Activated CD8-positive, alpha-beta memory T cell treated with anti-CD3 and anti-CD28 coated beads, Interleukin-2, amount 50 U/mL, for 1 hour (primary cell): ENCODE measurements at regions not wholly inside any gene's neighbourhood (a gene's known extent, or its start where the extent isn't known, plus 50 kb on each side); places are given as distances from the start of the nearest gene placed in this dataset.
A peak's percentile ranks its signal among the peaks of the same experiment; 100 is the strongest.
"Not testable (repeated sequence)": the region's sequence is repeated elsewhere in the genome, so short reads cannot be mapped to it uniquely, and the experiment has no call there.

Experiments used
- DNase-seq: peaks from one replicate; pipeline ENCODE4 v3.0.0-alpha.2; 2020; ENCODE audit errors: extremely low read depth

DNA sequence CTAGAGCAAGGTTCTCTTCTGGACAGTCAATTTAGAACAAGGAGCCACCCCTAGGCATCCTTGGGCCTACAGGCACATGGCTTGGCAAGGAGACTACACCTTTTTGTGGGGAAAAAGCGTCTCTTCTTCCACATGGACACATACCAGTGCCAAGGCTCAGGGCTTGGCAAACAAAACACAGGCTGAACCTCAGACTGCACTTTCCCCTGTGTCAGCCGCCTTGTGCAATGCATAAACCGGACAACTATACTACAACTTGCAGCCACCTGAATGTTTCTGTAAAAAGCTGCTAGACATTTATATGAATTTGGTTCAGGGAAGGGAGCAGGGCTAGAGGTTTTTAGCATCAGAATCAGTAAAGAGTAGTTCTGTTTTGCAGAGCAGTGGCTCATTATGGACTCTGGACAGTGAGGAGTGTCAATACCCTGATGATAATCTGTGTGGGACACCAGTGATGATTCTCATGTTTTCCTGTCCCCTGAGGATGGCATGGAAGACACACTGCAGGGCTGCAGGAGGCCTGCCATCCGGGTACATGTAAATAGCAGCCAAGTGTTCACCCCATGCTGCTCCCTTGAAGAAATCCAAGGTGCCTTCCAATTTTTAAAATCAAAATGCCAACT lies 118.9 kb downstream of the GATA3 start:
- DNase-seq = no peak

DNA sequence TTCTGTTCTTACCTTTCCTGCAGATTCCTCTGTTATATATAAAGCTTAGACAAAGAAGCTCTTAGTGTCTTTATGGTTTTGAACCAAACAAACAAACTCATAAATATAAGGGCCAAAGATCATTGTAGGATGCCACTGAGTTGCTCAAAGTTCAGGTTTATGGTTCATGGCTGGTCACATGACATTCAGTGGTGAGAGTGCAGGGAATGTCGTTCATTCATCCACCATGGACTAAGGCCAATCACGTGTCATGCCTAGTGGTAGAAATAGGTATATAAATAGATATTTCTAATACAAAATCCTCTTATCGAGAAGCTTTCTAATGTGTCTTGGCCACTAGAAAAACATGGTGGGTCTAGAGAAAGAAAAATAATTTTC lies 119.4 kb downstream of the GATA3 start:
- no peak for DNase-seq

DNA sequence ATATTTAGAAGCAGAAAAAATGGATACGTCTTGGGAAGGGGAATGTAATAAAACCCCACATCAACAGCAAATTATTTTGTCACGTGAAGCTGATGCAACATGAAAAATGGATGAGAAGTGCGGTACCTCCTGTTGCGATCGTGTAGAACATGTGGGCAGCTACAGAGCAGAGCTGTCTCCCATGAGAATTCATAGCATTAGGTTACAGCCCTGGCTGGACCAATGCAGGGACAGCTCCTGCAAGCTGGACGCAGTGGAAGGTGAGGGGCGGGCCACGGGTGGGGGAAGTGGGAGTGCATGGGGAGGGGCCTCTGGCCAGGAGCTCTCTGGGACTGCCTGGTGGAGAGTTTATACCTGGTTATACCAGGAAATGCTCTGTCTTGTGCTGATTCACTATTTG lies 120.3 kb downstream of the GATA3 start:
- DNase-seq = no peak

DNA sequence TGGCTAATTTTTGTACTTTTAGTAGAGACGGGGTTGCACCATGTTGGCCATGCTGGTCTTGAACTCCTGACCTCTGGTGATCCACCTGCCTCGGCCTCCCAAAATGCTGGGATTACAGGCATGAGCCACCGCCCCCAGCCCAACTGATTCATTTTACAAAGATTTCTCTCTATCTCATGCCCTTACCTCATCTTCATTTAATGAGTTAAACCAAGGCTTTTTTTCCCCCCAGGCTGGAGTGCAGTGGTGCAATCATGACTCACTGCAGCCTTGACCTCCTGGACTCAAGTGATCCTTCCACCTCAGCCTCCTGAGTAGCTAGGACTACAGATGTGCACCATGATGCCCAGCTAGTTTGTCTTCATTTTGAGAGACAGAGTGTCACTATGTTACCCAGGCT lies 123.0 kb downstream of the GATA3 start:
- DNase-seq = not testable (repeated sequence)

DNA sequence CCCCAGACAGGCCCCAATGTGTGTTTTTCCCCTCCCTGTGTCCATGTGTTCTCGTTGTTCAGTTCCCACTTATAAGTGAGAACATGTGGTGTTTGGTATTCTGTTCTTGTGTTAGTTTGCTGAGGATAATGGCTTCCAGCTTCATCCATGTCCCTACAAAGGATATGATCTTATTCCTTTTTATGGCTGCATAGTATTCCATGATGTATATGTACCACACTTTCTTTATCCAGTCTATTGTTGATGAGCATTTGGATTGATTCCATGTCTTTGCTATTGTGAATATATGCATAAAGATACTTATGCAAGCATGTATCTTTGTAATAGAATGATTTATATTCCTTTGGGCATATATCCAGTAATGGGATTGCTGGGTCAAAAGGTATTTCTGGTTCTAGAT lies 125.3 kb downstream of the GATA3 start:
- not testable (repeated sequence) for DNase-seq

DNA sequence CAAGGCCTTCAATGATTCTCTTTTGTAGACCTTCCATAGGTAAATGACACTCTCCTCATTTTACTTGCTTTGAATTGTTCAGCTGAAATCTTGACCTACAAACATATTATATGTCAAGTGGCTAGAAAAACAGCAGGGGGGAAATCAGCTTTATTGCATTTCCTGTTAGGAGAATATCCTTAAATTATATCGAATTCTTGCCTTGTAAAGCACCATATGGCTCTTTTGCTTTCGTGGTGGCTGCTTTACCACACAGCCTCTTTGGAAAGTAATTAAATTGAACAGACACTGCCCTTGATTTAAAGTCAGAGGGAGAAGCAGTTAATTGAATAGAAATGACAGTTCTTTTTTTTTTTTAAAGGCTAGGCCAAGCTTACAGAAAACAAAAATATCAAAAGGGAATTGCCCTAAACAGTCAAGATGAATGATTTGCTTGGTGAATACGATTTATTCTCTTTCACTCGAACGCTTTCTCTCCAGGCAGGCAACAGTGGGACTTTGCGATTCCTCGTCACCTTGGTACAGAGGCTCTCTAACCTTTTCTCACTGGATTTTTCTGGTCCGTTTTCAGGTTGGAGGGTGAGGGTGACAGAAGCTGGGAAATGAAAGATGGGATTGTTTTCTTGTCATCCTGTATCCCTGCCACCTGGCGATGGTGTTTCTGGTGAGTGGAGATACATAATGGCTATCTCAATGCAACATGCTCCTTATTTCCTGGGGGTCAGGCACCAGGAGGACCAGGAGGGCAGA lies 126.0 kb downstream of the GATA3 start:
- no peak for DNase-seq

DNA sequence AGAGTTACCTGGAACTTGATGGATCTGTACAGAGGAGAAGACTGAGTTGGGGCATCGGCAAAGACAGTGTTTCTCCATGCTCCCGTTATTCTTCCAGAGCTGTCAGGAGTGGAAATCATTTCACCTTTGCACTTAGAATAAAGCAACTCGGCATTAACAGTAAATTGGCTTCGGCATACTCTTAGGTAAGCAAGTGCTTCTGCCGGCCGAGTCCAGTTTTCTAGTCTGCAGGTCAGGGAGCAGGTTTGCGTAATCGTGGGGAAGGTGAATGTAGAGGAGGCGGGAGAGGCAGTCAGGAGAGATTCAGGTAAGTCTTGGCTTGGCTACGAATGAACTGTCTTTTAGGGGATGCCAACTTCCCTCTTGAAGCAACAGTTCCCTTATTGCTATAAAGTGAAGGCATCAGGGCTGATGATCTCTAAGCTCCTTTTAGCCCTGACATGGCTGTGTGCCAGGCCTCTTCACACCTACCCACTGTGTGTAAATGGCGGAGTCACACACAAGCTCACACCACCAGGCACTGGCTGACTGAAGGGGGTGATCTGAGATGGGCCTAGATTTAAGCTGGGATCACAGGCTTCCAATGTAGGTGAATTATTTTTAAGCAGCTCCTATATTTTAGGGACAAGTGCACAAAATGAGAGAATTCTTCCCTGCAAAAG lies 127.1 kb downstream of the GATA3 start:
- no peak for DNase-seq

DNA sequence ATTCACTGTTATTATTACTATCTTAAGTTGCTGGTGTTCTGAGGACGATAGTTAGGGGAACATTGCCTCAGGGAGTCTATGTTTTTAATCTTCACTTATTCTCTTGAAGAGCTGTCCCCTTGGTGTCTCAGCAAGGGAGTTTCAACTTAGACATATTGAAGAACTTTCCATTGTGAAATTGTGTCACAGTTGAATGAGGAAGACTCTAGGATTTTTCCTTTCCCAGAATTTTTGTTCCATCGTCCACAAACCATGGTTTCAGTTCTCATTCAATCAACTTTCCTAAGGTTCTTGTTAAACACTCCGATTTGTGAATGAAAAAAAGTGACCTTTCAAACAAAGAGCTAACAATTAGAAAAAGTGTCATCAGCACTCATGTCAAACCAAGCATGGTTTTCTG lies 128.3 kb downstream of the GATA3 start:
- no peak for DNase-seq

DNA sequence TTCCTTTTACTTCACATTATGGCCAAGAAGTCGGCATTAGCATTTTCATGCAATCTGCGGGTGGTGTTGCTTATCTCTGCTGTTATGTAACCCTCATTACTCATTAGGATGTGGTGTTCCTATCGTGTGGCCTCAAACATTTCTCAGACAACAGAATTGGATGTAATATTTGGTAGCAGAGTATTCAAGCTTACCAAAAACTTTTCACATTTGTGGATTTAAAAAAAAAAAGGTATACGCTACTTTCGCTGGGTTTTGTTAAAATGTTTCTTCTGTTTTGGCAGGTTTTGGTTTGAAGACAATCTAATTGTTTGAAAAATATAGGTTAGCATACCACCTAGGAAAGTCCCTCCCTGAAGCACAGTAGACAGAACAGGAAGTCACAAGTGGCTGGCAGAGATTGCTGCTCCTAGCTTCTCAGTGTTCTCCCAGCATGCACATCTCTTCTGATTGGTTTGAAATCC lies 128.8 kb downstream of the GATA3 start:
- peak; percentile 11 for DNase-seq

DNA sequence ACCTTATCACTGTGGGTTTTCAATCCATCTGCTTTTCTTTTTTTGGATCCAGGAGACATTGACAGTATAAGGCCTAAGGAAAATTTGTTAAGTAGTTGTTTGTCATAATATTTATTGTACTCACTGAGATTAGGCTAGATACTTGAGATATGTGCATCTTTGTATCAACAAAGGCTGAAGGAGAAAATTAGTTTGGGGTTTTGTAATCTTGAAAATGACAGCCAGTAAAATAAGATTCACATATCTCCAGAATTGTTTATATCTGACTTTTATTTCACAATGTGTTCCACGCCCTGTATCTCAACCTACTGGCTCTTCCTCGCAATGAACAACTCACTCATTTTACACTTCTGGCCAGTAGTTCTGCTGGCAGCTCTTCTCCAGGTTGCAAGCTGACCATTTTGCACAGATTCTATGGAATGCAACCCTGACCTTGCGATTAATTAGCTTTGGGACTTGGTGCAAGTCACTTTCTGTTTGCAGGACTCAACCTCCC lies 132.7 kb downstream of the GATA3 start:
- no peak for DNase-seq

DNA sequence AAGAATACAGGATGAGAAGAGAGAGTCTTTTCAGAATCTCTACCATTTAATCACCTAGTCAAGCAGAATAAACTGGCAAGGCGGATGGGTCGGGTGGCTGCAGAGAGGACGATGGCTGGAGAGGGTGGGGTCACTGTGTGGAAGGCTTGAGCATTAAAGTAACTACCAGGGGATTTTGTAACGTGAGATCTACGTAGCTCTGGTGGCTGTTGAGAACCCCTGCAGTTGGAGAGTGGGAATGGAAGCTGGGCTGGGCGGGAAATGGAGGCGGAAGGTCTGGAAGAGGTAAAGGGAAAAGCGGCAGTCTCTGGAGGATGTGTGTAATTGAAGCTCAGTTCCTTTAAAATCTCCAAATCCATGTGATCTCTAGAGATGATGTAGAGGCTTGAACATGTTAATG lies 135.0 kb downstream of the GATA3 start:
- no peak for DNase-seq

DNA sequence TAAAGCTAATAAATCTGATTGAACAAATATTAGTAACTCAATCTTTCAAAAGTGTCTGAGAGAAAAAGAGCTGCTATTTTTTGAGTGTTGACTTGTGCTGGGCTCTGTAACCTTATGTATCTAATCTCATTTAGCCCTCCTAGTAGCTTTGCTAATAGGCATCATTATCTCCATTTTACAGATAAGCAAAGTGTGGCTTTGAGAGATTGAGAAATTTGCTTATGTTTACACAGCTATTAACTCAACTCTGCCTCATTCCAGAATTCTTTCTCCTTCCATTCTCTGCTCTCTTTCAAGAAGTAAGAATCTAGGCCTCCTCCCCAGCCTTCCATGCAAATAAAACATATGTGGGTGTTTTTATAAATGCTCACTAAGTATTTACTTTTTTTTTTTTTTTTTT lies 137.8 kb downstream of the GATA3 start:
- DNase-seq = no peak

DNA sequence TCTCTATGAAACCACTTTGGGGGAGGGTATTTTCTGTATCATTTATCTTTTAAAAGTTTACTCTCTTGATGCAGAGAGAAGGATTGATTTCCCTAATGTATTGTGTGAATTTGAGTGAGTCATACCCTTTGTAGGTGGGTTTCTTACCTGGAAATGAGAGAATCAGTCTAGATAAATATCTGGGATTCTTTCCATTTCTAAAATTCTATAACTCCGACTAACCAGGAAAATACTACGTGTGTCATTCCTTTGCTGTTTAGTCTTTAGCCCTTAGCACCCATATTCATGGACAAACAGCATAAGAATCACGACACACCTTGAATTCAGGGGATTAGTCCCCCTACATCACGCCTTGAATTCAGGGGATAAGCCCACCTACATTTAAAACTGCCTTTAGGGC lies 139.1 kb downstream of the GATA3 start:
- DNase-seq = no peak

DNA sequence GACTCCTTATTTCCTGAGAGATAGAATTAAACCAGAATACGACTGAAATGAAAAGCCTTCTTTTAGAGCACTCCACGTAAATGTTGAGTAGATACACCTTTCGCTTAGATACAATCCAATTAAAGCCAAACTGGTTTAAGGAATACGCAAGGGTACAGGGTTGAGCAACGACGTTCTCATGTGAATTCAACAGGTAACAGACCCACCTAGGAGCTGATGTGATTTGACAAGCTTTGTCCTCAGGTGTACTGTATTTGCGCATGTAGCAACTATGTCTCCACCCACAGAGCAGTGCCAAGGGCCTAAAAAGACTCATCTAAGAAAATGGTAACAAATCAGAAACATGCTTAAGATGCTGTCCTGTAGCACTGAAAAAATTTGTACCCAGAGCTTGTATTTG lies 139.6 kb downstream of the GATA3 start:
- no peak for DNase-seq

DNA sequence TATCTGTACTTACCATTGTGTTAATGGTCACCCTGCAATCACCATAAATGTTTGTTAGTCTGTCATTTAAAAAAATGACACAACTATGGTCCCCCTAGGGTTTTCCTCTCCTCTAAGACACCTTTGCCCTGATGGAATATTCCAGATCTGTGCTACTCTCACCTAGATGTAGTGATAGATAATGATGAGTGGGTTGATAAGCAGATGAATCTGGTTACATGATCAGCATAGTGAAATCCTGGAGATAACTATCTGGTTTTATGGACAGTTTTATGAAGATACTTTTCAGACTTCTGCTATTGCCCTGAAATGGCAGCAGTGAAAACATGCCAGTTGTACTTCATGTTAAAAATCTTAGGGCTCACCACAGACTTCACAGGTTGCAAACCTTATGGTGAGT lies 152.4 kb downstream of the GATA3 start:
- no peak for DNase-seq

DNA sequence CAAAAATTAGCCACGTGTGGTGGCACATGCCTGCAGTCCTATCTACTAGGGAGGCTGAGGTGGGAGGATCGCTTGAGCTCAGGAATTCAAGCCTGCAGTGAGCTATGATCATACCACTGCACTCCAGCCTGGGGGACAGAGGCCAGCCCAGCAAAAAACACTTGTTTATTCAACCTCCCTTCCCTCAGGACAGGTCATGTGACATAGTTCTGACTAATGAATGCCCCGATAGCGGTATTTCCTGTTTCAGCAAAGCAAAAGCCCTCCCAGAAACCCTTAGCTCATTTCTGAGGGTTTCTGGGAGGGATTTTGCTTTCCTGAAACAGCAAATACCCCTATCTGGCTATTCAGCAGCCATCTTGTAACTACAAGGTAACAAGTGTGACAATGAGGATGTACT lies 157.1 kb downstream of the GATA3 start:
- DNase-seq = no peak

DNA sequence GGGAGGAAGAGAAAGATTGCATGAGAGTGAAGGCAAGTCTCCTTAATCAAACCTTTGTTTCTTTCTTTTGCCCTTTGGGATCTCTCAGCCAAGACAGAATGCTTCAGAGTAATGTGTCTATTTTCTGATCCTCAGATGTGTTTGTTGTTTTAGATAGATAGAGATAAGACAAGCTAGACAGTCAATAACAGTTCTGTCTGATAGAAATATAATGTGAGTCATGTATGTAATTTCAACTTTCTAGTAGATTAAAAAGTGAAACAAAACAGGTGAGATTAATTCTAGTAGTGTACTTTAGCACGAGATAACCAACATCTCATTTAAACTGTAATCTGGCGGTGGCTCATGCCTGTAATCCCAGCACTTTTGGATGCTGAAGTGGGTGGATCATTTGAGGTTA lies 159.2 kb downstream of the GATA3 start:
- DNase-seq = no peak

DNA sequence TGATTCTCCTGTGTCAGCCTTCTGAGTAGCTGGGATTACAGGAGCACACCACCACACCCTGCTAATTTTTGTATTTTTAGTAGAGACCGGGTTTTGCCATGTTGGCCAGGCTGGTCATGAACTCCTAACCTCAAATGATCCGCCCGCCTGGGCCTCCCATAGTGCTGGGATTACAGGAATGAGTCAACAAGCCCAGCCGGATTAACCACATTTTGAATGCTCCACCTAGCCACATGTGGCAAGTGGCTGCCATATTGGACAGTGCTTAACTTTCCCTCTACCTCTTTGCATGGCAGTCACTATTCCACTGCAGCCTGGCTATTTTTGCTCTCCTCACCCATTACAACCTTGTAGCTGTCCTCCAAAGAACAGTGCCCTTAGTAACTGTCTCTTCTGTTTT lies 160.1 kb downstream of the GATA3 start:
- no peak for DNase-seq

DNA sequence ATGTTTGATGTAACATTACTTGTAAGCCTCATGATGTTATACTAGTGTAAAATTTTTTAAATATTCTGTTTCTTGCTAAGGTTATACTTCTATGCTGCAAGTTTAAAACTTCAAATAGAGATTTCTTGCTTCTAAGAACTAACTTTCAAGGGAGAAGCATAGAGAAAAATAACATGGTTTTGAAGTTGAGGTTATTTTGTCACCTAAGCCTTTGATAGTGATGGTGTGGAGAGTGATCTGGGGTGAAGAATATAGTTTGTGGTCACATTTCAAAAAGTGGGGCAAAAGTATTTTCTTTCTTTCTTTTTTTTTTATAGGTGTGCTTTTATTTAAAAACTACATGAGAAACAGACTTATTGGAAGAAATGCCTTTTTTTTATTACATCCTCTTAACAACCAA lies 162.4 kb downstream of the GATA3 start:
- no peak for DNase-seq

DNA sequence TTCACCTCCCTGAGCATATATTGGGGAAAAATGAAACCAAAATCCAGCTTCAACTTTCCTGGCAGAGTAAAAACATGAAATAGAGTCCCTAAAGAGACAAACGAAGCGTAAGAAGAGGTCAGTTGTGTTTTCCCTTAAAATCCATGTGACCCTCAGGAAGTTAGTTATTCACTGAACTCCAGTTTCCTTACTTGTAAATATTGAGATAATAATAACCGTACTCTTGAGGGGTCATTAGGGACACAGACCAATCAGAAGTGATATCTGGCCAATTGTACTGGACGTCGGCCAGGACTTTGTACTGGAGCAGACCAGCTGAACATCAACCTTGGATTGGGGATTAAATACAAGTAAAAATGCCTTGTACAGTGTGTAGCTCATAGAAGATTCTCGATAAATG lies 167.0 kb downstream of the GATA3 start:
- no peak for DNase-seq

DNA sequence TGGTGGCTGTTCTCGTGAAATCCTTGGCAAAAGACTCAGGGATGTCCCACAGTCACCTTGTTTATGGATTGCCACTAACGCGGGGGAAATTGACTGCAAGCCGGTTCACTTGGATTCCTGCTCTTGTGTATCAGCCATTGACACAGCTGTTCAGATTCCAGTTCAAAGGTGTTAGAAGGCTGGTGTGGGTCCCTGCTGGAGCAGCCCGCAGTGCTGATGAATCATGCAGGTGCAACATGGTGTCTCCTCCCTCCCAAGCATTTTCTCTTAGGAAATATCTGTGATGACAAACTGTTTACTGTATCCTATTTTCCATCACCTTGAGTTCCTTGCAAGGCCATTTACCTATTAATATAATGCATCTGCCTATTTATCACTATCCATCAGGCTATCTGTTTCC lies 170.1 kb downstream of the GATA3 start:
- no peak for DNase-seq

DNA sequence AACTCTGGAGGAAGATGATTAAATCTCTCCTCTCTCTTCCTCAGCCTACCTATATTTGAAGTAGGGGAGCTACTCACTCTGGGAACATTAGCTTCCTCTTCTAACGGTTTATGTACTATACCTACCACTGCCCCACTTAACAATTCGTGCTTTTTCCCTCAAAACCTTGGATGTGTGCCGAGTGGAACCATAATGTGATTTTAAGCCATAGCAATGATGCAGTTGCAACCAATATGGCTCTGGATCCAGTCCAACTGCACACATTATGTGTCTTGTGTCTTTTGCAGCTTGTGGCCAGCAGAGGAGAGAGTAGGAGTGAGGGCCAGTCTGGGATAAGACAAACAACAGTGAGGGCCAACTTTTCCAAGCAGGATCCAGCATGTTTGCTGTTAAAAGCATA lies 170.7 kb downstream of the GATA3 start:
- no peak for DNase-seq

DNA sequence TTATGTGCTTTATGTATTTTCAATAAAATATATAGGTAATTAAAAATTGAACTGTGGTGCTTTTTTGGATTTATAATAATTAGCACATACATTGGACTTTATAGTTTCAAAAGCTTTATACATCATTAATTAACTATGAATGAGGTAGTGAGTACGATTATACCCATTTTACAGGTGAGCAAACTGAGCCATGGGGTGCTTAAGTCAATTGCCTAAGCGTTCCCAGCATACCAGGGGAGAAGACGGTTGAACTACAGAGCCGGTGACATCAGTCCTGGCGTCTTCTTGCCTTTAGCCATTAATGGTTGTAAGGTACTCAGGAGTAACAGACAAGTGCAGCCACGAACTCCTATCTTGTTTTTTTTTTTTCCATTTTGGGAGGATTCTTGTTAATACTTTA lies 172.8 kb downstream of the GATA3 start:
- no peak for DNase-seq
